ENCODE measurements at regions not wholly inside any gene's neighbourhood (a gene's known extent, or its start where the extent isn't known, plus 50 kb on each side); places are given as distances from the start of the nearest gene placed in this dataset.
A peak's percentile ranks its signal among the peaks of the same experiment; 100 is the strongest.

DNA sequence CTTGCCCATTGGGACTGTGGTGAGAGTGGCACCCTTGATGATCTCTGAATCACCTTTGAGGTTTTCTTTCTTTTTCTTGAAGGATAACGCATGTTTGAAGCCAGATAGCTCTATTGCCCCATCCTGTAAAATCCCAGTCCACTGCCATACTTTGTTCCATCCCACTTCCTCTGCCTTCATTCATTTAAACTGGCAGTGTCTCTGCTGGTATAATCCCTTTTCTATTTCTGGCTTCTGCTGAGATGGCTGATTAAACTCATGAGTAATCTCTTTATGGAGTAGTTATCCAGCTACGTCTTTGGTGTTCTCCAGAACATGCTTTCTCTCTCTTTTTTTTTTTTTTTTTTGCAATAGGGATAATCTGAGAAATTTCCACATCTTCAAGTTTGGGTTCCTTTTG, 656.5 kb upstream of the SALL1 start:
- FAIRE-seq, result no peak

DNA sequence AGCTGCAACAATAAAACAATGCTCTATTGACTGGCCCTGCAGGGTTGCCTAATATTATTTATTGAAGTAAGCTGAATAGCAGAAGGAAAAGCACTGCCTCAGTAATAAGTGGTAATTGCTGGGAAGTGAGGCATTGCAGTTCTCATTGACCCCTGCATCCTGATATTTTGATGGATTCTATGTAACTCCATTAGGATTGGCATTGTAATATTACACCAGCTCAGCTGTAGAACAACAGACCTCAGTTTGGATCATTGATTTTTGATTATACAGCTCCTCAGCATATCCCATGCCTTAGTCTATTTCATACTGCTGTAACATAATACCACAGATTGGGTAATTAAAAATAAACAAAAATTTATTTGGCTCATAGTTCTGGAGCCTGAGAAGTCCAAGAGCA, 650.6 kb upstream of the SALL1 start:
- TF ChIP-seq TAF1 (IDR thresholded peaks at IDR 0.05; ENCODE audit: borderline replicate concordance, low read depth, low read length) (no peak), POLR2A (IDR thresholded peaks at IDR 0.05; ENCODE audit: low read depth, low read length) (no peak)
- no peak for FAIRE-seq

More for the DNA sequence above, 656.5 kb upstream of the SALL1 start:
- DNase-seq (ENCODE audit: insufficient read length), result no peak
- TF ChIP-seq POLR2A (IDR thresholded peaks at IDR 0.05; ENCODE audit: low read depth, low read length) (no peak), TAF1 (IDR thresholded peaks at IDR 0.05; ENCODE audit: borderline replicate concordance, low read depth, low read length) (no peak), POLR2AphosphoS5 (IDR thresholded peaks at IDR 0.05; ENCODE audit: low read depth, low read length) (no peak)

DNA sequence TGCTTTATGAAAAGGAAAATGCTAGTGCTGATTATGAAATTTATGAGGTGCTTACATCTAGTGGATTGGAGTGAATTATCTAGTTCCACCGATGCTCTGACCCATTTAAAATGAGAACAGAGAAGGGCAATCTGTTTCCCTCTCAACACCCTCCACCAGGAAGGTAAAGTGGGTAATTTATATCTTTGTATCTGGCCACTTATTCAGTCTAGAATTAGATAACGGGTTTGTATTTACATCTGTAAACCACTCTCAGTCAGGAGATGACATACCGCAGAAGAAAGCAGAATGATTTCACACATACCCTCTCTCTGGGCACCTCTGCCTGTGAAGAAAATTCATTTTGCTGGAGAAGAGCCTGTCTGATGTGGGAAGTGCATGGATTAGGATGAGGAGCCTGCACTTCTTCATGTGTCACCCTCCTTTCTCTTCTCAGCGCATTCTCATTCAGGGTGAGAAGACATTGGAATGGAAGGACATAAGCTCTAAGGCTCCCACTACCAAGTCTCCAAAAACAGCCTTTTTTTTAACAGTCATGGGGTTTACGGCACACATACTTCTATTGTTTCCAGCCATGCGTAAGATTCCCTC, 646.7 kb upstream of the SALL1 start:
- DNase-seq (ENCODE audit: insufficient read length) (no peak), FAIRE-seq (no peak)
- TF ChIP-seq POLR2A (IDR thresholded peaks at IDR 0.05; ENCODE audit: low read depth, low read length) (no peak), POLR2AphosphoS5 (IDR thresholded peaks at IDR 0.05; ENCODE audit: low read depth, low read length) (no peak), TAF1 (IDR thresholded peaks at IDR 0.05; ENCODE audit: borderline replicate concordance, low read depth, low read length) (no peak)

More for the DNA sequence above, 650.6 kb upstream of the SALL1 start:
- no peak for DNase-seq (ENCODE audit: insufficient read length)

DNA sequence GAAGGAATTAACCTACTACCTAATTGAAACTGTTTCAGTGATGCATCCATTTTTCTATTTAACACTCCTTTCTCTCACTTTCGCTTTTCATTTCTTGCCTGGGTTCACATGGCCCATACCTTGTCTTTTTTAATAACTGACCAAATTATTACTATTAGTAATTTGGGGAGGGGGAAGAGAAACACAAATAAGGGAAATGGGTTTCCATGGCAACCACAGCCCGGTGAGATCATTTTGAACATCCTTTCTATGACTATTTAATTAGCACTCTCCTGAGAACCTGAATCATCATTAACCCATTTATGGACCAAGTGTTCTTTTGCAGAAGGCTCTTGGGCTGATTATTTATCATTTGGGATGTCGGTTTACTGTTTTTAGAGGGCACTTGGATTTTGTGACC, 628.2 kb upstream of the SALL1 start:
- DNase-seq (ENCODE audit: insufficient read length), result no peak
- no peak for TF ChIP-seq TAF1 (IDR thresholded peaks at IDR 0.05; ENCODE audit: borderline replicate concordance, low read depth, low read length)
- TF ChIP-seq POLR2A (IDR thresholded peaks at IDR 0.05; ENCODE audit: low read depth, low read length), result no peak
- no peak for TF ChIP-seq POLR2AphosphoS5 (IDR thresholded peaks at IDR 0.05; ENCODE audit: low read depth, low read length)
- FAIRE-seq, result no peak

DNA sequence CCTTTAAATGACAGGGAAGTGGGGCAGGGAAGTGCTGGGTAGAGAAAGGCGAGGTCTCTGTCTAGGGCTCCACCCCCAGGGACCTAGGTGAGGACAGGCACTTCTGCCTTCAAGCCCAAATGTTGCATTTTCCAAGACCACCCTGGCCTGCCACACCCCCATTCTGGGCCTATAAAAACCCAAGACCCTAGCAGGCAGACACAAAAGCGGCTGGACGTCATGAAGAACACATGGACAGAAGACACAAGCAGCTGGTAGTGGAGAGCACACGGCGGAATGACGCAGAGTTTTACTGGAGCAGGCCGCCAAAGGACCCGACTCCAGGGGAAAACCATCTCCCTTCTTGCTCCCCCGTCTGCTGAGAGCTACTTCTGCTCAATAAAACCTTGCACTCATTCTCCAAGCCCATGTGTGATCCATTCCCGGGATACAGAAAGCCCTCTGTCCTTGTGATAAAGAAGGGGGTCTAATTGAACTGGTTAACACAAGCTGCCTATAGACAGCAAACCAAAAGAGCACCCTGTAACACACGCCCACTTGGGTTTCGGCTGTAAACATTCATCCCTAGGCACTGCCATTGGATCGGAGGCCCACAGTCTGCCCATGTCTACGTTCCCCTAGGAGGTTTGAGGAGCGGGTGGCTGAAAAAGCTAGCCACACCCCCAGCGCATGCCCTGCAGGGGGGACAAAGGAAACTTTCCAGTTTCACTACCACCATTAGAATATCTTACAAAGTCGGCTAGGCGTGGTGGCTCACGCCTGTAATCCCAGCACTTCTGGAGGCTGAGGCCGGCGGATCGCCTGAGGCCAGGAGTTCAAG, 622.2 kb upstream of the SALL1 start:
- FAIRE-seq (no peak), DNase-seq (ENCODE audit: insufficient read length) (no peak)

GRCh38 chr16:51766739-51767138, 615.7 kb upstream of the SALL1 start:
- FAIRE-seq (no peak), DNase-seq (ENCODE audit: insufficient read length) (no peak)
- no peak for TF ChIP-seq POLR2A (IDR thresholded peaks at IDR 0.05; ENCODE audit: low read depth, low read length)
- TF ChIP-seq TAF1 (IDR thresholded peaks at IDR 0.05; ENCODE audit: borderline replicate concordance, low read depth, low read length), result no peak
- TF ChIP-seq POLR2AphosphoS5 (IDR thresholded peaks at IDR 0.05; ENCODE audit: low read depth, low read length), result no peak

More for the DNA sequence above, 622.2 kb upstream of the SALL1 start:
- TF ChIP-seq TAF1 (IDR thresholded peaks at IDR 0.05; ENCODE audit: borderline replicate concordance, low read depth, low read length) (no peak), POLR2AphosphoS5 (IDR thresholded peaks at IDR 0.05; ENCODE audit: low read depth, low read length) (no peak), POLR2A (IDR thresholded peaks at IDR 0.05; ENCODE audit: low read depth, low read length) (no peak)

DNA sequence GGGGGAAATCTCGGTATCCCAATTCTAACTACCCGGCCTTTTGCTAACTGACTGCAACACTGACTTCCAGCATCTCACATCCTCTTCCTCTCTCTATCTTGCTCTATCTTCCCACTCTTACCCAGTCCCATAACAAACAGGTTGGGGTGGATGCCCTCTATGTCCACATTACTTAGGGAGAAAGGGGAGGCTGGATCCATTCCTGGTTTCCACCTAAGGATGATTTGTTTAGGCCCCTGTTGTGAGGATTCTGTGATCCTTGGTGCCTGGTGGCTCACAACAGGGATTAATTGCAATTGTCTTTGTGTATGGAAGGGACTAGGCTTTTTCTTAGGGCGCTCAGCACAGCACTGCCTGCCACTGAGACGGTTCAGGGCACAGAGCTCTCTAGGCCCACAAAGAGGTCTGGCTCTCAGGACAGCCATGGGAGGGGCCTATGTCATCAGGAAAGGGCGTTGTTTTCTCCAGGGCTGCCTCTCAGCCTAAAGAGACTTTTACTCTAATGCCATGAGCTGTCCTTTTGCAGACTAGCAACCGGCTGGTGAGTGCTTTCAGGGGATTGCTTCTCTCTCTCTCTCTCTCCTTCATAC, 612.1 kb upstream of the SALL1 start:
- no peak for DNase-seq (ENCODE audit: insufficient read length)
- TF ChIP-seq TAF1 (IDR thresholded peaks at IDR 0.05; ENCODE audit: borderline replicate concordance, low read depth, low read length) (no peak), POLR2A (IDR thresholded peaks at IDR 0.05; ENCODE audit: low read depth, low read length) (no peak), POLR2AphosphoS5 (IDR thresholded peaks at IDR 0.05; ENCODE audit: low read depth, low read length) (no peak)
- no peak for FAIRE-seq

- TF ChIP-seq POLR2A (IDR thresholded peaks at IDR 0.05; ENCODE audit: low read depth, low read length) (no peak), POLR2AphosphoS5 (IDR thresholded peaks at IDR 0.05; ENCODE audit: low read depth, low read length) (no peak), TAF1 (IDR thresholded peaks at IDR 0.05; ENCODE audit: borderline replicate concordance, low read depth, low read length) (no peak)
- peak; percentile 50 for FAIRE-seq
- peak; percentile 43 for DNase-seq (ENCODE audit: insufficient read length)
These were observed 611.3 kb upstream of the SALL1 start for GRCh38 chr16:51762081-51762996.

DNA sequence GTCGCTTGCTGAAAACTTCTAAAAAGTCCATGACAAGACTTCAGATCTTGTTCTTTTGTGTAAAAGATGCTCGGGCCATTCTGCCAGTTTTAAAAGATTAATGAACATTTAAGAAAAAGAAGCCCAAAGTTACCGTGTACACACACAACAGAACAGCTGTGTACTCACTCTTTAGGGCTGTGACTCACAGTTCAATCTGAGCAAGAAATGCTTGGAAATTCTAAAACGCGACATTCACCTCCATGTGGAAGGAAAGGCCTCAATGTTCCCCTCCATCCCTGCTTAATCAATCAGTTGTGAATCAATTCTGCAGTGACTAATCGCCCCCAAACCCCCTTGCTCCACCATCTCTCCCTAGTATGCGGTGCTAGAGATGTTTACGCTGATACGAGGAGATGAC, 609.9 kb upstream of the SALL1 start:
- DNase-seq (ENCODE audit: insufficient read length) (no peak), FAIRE-seq (no peak)
- no peak for TF ChIP-seq POLR2AphosphoS5 (IDR thresholded peaks at IDR 0.05; ENCODE audit: low read depth, low read length)
- no peak for TF ChIP-seq TAF1 (IDR thresholded peaks at IDR 0.05; ENCODE audit: borderline replicate concordance, low read depth, low read length)
- no peak for TF ChIP-seq POLR2A (IDR thresholded peaks at IDR 0.05; ENCODE audit: low read depth, low read length)

GRCh38 chr16:51759999-51760398, 608.9 kb upstream of the SALL1 start:
- FAIRE-seq, result no peak
- DNase-seq (ENCODE audit: insufficient read length), result no peak
- no peak for TF ChIP-seq POLR2A (IDR thresholded peaks at IDR 0.05; ENCODE audit: low read depth, low read length)
- no peak for TF ChIP-seq POLR2AphosphoS5 (IDR thresholded peaks at IDR 0.05; ENCODE audit: low read depth, low read length)
- no peak for TF ChIP-seq TAF1 (IDR thresholded peaks at IDR 0.05; ENCODE audit: borderline replicate concordance, low read depth, low read length)

DNA sequence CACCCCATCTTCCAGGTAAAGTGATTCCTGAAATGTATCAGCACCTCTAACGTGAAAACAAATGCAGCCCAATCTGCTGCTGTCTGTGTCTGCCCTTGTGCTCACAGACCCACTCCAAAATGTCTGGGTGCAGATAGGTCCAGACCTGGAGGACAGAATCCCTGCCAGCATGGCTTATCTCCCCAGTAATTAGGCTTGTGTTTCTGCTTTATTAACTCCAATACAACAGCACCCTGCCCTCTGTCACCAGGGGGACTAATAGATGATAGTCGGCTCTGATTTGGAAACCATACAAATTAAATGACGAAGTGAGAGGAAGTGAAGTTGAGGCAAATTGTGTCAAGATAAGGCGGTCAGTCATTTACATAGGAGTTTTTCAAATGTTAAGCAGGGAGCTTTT, 608.3 kb upstream of the SALL1 start:
- DNase-seq (ENCODE audit: insufficient read length) (no peak), FAIRE-seq (no peak)
- TF ChIP-seq POLR2AphosphoS5 (IDR thresholded peaks at IDR 0.05; ENCODE audit: low read depth, low read length) (no peak), POLR2A (IDR thresholded peaks at IDR 0.05; ENCODE audit: low read depth, low read length) (no peak)

All from GM12892 (cell line).